GM20000 (cell line): ENCODE measurements at regions not wholly inside any gene's neighbourhood (a gene's known extent, or its start where the extent isn't known, plus 50 kb on each side); places are given as distances from the start of the nearest gene placed in this dataset.

Experiments used
- DNase-seq: peaks from one replicate; pipeline ENCODE4 v3.0.0; 2012; ENCODE audit warnings: low spot score
- TF ChIP-seq, protein P1 (sequence below): IDR thresholded peaks from 2 replicates; pipeline ENCODE4 v1.5.1; 2012; ENCODE audit warnings: mild to moderate bottlenecking, control low read depth; ENCODE audit errors: extremely low read depth, missing control alignments

DNA sequence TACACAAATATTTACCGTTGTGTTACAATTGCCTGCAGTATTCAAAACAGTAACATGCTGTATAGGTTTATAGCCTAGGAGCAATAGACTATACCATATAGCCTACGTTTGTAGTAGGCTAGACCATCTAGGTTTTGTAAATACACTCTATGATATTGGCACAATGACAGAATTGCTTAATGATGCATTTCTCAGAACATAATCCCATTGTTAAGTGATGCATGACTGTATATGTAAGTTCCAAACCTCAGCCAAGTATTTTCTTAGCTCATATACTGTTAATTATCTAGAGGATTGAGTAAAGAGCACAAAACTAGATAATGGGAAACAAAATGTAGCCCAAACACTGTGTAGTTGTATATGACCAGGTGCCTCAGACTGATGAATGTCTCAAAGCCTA, 220.1 kb downstream of the ANXA1 start:
- no peak for DNase-seq
- TF ChIP-seq, protein P1, sequence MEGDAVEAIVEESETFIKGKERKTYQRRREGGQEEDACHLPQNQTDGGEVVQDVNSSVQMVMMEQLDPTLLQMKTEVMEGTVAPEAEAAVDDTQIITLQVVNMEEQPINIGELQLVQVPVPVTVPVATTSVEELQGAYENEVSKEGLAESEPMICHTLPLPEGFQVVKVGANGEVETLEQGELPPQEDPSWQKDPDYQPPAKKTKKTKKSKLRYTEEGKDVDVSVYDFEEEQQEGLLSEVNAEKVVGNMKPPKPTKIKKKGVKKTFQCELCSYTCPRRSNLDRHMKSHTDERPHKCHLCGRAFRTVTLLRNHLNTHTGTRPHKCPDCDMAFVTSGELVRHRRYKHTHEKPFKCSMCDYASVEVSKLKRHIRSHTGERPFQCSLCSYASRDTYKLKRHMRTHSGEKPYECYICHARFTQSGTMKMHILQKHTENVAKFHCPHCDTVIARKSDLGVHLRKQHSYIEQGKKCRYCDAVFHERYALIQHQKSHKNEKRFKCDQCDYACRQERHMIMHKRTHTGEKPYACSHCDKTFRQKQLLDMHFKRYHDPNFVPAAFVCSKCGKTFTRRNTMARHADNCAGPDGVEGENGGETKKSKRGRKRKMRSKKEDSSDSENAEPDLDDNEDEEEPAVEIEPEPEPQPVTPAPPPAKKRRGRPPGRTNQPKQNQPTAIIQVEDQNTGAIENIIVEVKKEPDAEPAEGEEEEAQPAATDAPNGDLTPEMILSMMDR: no peak

DNA sequence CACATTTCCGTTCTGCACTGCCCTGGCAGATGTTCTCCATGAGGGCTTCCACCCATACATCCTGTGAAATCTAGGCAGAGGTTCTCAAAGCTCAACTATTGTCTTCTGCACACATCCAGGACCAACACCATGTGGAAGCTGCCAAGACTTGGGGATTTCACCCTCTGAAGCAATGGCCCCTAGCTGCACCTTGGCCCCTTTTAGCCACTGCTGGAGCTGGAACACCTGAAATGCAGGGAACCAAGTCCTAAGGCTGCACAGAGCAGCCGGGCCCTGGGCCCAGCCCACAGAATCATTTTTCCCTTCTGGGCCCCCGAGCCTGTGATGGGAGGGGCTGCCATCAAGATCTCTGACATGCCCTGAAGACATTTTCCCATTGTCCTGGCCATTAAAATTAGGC, 228.7 kb downstream of the ANXA1 start:
- DNase-seq: no peak
- TF ChIP-seq, protein P1: no peak

DNA sequence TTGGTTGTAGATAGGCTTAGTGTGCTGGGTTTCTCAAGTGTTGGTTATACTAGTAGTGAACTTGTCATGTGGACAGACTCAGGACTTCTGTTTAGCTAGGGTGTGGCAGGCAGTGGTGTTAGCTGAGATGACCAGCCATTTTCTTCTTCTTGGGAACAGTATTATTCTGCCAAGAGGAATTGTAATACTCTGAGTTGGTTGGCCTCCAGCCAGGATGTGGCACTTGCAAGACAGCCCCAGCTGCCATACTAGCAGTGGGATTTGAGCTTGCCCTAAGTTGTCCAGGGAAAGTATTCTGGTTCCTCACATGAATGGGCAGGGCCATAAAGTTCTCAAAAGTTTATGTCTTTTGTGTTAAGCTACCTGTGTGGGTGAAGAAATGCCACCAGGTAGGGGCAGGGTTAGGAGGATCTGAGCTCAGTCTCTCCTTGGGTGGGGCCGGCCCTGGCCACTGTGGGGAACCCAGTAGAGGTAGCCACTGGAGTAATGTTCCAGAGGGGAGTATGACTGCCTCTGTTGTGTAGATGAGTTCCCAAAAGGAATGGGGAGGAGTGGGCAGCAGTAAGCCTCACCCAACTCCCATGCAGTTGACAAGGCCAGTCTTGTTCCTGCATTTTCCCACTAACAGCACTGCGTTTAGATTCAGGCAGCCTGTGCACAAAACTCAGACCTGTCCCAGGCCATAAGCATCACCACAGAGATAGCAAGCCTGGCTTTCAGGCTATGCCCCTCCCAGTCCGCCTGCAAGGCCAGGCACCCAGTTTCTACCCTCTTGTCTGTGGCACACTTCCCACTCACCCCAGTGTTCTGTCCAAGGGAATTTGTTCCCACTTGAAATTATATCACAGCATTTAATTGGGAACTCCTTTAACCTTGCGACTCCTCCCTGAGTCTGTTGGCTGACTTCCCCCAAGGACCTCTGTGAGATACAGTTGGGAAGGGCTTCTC, 250.7 kb downstream of the ANXA1 start:
- TF ChIP-seq, protein P1: no peak
- no peak for DNase-seq

DNA sequence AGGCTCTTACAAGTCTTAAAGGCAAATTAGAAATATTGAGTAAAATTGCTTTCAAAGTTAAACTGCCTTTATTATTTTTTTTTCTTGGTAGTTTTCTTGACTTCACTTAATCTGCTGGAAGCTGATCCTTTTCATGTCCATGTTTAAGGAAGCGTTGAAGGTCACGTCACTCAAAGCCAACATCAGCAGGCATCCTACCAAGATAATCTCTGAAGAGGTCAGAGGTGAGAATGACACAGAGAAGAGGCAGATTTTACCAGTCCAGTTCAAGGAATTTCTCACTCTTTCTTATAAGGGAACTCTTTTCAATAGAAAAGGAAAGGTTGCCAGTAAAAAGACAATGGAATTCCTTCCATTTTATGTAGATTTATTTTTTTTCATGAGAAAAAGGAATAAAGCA, 259.8 kb downstream of the ANXA1 start:
- TF ChIP-seq, protein P1: no peak
- no peak for DNase-seq

DNA sequence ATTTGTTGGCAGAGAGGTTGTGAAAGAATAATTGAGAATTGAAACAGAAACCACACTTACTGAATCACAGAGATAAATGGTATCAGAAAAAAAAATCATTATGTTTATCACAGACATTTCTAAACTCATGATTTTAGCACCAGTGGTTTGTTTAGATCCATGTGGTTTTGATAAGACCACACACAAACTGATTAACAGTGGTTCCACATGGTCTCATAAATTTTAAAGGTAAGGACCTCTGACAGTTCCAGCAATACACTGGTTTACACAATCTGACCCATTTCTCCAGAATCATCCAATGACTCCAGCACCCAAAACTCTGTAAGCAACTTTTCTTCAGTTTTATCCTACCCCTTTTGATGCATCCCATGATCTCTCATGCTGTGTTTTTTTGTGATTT, 261.2 kb downstream of the ANXA1 start:
- no peak for DNase-seq
- TF ChIP-seq, protein P1: no peak

DNA sequence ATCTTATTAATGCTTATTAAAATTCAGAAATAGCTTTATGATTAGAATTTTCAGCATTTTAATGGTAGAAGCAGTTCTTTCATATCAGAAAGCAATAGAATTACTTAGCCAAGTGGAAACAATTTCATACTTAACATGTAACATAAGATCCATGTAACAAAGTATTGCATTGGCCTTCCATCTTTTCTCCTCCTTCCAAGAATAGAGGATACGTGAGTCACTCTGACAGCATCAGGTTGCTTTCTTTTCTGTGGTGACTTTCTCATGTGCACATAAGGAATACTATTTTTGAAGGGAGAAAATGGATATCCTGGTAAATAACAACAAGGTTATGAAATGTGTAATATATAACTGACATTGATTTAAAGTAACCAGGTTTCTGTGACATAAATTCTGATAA, 272.2 kb downstream of the ANXA1 start:
- no peak for DNase-seq

DNA sequence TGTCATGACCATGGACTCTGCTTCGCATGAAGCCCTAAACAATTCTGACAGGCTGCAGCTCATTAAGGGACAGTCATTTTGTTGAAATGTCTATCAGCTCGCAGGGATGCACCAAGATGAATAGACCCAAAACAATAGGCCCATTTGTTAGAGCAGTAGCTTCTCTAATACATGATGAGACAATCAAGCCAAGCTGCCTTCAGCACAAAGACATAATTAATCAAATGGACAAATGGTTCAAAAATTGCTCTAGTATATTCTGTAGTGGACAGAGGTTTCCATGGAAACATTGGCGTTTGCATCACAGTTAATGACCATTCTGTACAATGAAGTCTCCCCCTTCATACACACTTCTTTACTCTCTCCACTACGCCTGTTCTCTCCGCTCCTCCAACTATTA, 274.6 kb downstream of the ANXA1 start:
- TF ChIP-seq, protein P1: no peak
- DNase-seq: no peak

More for the DNA sequence above, 272.2 kb downstream of the ANXA1 start:
- TF ChIP-seq, protein P1: no peak
